ENCODE measurements at regions not wholly inside any gene's neighbourhood (a gene's known extent, or its start where the extent isn't known, plus 50 kb on each side); places are given as distances from the start of the nearest gene placed in this dataset.
"Not testable (repeated sequence)": the region's sequence is repeated elsewhere in the genome, so short reads cannot be mapped to it uniquely, and the experiment has no call there.

DNA sequence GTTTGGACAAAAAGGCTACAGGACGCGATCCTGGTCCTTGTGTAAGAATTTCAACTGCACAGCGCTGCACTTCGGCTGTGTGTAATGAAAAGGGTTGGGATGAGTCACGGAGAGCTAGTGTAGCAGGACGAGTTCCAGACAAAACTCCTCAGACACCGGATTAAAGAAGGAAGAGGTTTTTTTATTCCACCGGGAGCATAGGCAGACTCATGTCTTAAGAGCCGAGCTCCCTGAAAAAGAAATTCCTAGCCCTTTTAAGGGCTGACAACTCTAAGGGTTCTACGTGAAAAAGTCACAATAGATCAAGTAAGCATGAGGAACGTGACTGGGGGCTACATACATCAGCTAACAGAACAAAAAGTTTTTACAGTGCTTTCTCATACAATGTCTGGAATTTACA is 54.8 kb upstream of the FAM90A1 start:
- H3K4me3 ChIP-seq (ENCODE audit: low read depth, low read length); in situ Hi-C loops (cut with HindIII; ENCODE audit: low sequenced_read_pairs): not testable (repeated sequence)
- peak; percentile 0 for DNase-seq (ENCODE audit: low read depth, low spot score)

DNA sequence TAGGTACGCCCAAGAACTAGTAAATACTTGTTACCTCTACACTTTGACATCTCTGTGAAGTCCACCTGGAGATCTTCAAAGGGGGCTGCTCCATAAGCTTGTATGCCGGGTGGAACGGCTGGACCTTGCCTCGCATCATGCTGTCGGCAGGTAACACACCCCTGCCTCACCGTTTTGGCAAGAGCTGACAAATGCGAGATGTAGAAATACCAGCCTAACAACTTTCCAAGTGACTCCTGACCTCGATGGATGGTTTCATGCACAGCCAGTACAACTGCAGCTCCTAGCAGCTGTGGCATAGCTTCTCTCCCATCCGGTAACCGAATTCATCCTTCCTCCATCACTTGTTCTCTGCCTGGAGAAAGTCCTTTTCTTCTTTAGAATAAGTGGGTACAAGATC is 58.3 kb upstream of the FAM90A1 start:
- DNase-seq (ENCODE audit: low read depth, low spot score); H3K4me3 ChIP-seq (ENCODE audit: low read depth, low read length); in situ Hi-C loops (cut with HindIII; ENCODE audit: low sequenced_read_pairs): not testable (repeated sequence)

DNA sequence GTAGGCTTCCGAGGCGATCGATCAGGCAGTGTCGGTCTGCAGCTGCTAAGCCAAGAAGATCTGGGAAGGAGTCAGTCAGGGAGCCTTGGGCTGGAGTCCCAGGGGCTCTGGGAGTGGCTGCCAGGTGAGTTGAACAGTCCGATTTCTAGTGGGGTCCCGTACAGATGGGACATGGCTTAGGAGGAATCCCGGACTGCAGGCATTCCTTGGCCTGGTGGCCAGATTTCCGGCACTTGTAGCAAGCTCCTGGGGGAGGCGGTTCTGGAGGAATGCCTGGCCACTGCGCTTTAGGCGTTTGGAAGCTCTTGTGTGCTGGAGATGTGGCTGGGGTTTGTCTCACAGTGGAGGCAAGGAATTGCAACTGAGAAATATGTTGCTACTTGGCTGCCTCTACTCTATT is 64.3 kb upstream of the FAM90A1 start:
- DNase-seq (ENCODE audit: low read depth, low spot score); H3K4me3 ChIP-seq (ENCODE audit: low read depth, low read length); in situ Hi-C loops (cut with HindIII; ENCODE audit: low sequenced_read_pairs): not testable (repeated sequence)

DNA sequence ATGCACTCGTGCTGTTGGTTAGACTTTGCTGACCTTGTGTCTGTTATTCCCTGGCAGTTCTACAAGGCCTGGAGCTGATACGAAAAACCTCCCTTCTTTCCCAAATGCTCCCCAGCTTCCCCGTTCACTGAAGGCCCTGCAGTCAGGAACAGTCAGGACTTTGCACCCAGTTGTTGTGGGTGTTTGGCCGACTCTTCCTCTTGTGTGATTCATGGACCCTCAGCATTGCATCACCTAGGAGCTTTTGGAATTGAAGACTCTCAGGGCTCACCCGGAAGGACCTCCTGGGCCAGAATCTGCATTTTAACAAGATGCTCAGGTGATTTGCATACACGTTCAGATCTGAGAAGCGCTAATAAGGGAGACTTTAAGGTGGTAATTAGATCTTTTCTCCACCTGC is 67.2 kb upstream of the FAM90A1 start:
- in situ Hi-C loops (cut with HindIII; ENCODE audit: low sequenced_read_pairs); H3K4me3 ChIP-seq (ENCODE audit: low read depth, low read length): not testable (repeated sequence)

DNA sequence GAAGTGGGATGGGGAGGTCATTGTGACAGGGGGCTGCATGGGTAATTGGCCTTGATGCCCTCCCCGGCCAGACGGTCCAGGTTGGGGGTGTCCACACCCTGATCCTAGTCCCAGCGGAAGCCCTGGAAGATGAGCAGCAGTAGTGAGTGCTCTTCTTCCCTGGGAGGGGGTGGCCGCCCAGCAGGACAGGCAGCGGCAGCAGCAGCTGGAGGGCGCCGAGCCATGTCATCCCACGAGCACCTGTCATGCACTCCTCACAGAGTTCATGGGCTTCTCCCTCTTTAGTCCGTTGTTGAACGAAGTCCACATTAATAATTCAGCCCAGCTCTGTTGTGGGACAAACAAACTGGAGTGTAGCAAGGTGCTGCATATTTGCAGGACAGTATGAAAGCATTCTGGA is 81.2 kb upstream of the FAM90A1 start:
- H3K4me3 ChIP-seq (ENCODE audit: low read depth, low read length); in situ Hi-C loops (cut with HindIII; ENCODE audit: low sequenced_read_pairs); DNase-seq (ENCODE audit: low read depth, low spot score): not testable (repeated sequence)

More for the DNA sequence above, 67.2 kb upstream of the FAM90A1 start:
- DNase-seq (ENCODE audit: low read depth, low spot score) = not testable (repeated sequence)

DNA sequence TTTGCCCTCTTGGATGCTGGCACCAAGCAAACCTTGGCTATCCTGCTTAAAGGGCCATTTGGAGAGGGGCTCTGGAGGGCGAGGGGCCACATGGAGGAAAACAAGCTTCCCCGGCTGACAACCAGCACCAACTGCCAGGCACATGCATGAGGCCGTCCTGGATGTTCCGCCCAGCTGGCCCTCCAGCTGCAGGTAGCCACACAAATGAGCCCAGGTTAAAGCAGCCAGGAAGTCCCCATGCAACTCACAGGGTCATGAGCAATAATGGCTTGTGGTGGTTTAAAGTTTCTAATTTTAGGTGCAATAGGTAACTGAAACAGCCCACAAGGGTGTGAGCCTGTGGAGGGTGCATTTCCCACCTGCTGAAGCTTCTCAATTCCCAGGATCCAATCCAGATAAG is 88.6 kb upstream of the FAM90A1 start:
- H3K4me3 ChIP-seq (ENCODE audit: low read depth, low read length); DNase-seq (ENCODE audit: low read depth, low spot score); in situ Hi-C loops (cut with HindIII; ENCODE audit: low sequenced_read_pairs): not testable (repeated sequence)

DNA sequence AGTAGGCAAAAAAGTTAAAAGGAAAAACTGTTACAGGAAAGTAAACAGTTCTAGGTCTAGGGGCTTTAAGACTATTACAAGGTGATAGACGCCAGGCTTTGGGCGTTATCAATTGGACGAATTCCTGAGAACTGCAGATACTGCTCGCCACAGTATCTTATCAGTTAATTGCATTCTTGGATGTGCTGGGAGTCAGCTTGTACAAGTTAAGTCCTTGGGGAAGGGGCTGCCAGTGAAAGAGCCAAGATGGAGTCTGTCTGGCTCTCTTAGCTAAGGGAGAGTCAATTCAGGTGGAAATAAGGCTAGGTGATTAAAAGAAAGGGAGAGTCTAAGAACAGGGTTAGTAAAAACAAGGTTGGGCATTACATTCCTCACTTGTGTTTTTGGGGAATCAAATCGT is 90.3 kb upstream of the FAM90A1 start:
- DNase-seq (ENCODE audit: low read depth, low spot score); H3K4me3 ChIP-seq (ENCODE audit: low read depth, low read length); in situ Hi-C loops (cut with HindIII; ENCODE audit: low sequenced_read_pairs): not testable (repeated sequence)

DNA sequence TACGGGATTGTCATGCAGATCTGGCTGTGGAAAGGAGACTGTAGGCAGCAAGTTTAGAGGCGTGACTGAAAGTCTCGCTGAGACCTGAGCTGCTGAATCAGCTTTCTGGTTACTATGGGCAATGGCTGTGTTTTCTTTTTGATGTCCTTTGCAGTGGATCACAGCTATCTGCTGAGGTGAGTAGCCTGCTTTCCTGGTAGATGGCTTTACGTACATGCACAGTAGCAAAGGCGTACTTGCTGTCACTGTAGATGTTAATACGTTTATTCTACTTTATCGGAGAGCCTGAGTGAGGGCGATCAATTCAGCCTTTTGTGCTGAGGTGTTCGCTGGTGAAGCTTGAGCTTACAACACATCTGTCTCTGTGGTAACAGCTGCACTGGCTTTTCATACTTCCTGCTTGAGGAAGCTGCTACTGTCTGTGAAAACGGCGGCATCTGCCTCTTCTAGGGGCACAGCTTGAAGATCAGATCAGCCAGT is 92.9 kb upstream of the FAM90A1 start:
- DNase-seq (ENCODE audit: low read depth, low spot score); H3K4me3 ChIP-seq (ENCODE audit: low read depth, low read length): not testable (repeated sequence)

DNA sequence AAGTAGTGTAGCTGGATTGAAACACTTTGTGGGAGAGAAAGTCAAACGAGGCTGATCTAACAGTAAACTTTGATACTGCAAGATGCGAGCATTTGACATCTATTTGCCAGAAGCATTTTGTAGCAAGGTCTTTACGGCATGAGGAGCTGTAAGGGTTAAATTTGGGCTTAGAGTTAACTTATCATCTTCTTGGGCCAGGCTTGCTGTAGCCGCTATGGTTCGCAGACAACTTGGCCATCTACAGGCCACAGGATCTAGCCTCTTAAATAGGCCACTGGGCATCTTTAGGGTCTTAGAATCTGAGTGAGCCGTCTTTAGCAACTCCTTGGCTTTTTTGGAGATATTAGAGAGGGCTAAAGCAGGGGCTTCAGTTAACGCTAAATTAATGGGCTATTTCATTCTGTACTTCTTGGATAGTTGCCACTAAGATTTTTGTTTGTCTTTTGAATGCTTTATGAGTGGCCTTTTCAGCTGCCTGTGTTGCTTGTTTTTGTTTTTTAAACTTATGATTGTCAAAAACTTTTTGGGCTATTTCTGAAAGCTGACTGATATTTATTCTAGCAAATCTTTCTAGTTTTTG is 93.5 kb upstream of the FAM90A1 start:
- H3K4me3 ChIP-seq (ENCODE audit: low read depth, low read length); in situ Hi-C loops (cut with HindIII; ENCODE audit: low sequenced_read_pairs); DNase-seq (ENCODE audit: low read depth, low spot score): not testable (repeated sequence)

More for the DNA sequence above, 92.9 kb upstream of the FAM90A1 start:
- in situ Hi-C loops (cut with HindIII; ENCODE audit: low sequenced_read_pairs) = not testable (repeated sequence)

DNA sequence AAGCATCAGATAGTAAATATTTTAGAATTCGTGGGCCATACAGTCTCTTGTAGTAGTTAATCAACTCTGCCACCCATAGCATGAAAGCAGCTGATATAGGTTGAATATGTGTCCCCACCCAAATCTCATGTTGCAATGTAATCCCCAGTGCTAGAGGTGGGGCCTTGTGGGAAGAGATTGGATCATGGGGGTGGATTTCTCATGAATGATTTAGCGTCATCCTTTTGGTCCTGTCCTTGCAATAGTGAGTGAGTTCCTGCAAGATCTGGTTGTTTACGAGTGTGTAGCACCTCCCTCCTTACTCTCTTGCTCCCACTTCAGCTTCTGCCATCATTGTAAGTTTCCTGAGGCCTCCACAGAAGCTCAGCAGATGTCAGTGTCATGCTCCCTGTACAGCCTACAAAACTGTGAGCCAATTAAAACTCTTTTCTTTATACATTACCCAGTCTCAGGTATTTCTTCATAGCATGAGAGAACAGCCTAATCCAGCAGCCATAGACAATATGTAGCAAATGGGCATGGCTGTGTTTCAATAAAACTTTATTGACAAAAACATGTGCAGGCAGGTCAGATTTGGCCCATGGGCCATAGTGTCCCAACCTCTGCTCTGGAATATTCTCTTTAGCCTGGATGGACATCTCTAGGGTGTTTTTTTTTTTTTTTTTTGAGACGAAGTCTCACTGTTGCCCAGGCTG is 97.9 kb upstream of the FAM90A1 start:
- DNase-seq (ENCODE audit: low read depth, low spot score); in situ Hi-C loops (cut with HindIII; ENCODE audit: low sequenced_read_pairs); H3K4me3 ChIP-seq (ENCODE audit: low read depth, low read length): not testable (repeated sequence)

DNA sequence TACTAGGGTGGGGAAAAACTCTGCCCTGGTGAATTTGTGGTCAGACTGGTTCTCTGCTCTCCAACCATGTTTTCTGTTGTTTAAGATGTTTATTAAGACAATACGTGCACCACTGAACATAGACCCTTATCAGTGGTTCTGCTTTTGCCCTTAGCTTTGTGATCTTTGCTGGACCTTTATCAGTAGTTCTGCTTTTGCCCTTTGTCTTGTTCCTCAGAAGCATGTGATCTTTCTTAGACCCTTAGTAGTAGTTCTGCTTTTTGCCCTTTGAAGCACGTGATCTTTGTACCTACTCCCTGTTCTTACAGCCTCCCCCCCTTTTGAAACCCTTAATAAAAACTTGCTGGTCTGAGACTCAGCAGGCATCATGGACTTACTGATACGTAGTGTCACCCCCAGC is 101.4 kb upstream of the FAM90A1 start:
- DNase-seq (ENCODE audit: low read depth, low spot score); H3K4me3 ChIP-seq (ENCODE audit: low read depth, low read length); in situ Hi-C loops (cut with HindIII; ENCODE audit: low sequenced_read_pairs): not testable (repeated sequence)

DNA sequence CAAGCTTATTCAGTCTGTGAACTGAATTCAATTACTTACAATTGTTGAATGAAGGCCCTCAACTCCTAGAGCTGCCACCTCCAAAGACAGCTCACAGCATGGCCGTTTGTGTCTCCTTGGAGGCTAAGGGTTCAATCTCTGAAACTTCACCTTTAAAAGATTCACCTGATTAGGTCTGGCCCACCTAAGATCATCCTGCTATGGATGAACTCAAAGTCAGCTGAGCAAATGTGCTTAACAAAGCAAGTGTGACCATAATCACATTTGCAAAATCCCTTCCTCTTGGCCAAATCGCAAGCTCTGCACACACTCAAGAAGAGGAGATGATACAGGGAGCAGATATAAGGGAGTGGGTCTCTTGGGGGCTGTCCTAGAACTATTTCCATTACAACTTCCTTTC is 105.0 kb upstream of the FAM90A1 start:
- DNase-seq (ENCODE audit: low read depth, low spot score); H3K4me3 ChIP-seq (ENCODE audit: low read depth, low read length); in situ Hi-C loops (cut with HindIII; ENCODE audit: low sequenced_read_pairs): not testable (repeated sequence)

DNA sequence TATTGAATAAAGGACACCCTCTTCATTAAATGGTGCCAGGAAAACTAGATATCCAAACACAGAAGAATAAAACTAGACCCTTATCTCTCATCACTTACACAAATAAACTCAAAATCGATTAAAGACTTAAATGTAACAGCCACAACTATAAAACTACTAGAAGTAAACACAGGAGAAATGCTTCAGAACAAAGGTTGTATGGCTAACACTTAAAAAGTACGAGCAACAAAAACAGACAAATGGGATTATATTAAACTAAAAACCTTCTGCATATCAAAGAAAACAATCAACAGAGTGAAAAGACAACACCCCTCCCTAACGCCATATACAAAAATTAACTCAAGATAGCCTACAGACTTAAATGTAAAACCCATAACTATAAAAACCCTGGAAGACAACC is 104.7 kb upstream of the CLEC6A start:
- H3K4me3 ChIP-seq (ENCODE audit: low read depth, low read length); in situ Hi-C loops (cut with HindIII; ENCODE audit: low sequenced_read_pairs); DNase-seq (ENCODE audit: low read depth, low spot score): not testable (repeated sequence)

DNA sequence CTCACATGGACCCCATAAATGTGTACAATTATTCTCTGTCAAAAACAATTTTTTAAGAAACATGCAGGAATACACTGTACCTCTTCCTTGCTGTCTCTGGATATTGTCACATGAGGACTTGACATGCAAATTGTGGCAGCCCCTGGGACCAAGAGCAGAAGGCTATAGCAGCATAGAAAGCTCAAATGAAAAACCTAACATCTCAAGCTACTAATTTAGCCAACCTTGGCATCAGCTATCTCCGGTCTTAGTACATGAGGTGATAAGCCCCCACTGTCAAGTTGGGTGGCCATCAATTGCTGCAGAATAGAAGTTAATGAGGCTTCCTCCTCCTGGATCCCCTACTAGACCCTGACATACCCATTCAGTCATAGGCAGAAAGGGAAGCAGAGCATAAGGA is 101.0 kb upstream of the CLEC6A start:
- in situ Hi-C loops (cut with HindIII; ENCODE audit: low sequenced_read_pairs); H3K4me3 ChIP-seq (ENCODE audit: low read depth, low read length); DNase-seq (ENCODE audit: low read depth, low spot score): not testable (repeated sequence)

DNA sequence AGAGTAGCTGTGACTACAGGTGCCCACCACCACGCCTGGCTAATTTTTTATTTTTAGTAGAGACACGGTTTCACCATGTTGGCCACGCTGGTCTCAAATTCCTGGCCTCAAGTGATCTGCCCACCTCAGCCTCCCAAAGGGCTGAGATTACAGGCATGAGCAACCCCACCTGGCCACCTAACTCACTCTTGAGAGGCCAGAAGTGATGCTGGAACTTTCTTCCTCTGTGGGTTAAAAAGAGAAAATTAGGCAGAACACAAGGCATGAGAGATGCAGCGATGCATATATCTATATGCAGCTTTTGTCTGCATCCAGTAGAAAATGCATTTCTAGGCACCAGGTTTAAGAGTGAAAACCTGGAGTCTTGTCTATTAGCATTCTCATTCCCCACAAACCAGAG is 100.2 kb upstream of the CLEC6A start:
- in situ Hi-C loops (cut with HindIII; ENCODE audit: low sequenced_read_pairs); DNase-seq (ENCODE audit: low read depth, low spot score); H3K4me3 ChIP-seq (ENCODE audit: low read depth, low read length): not testable (repeated sequence)

All from astrocyte of the spinal cord (primary cell).